ENCODE measurements at regions not wholly inside any gene's neighbourhood (a gene's known extent, or its start where the extent isn't known, plus 50 kb on each side); places are given as distances from the start of the nearest gene placed in this dataset.

- Histone ChIP-seq H2AFZ (ENCODE audit: low read depth, low read length) (no peak overlapping the region), H3K9me3 (ENCODE audit: low read length) (no peaks in the 10 kb centered on the region), H3K4me2 (ENCODE audit: low read length) (no peak overlapping the region), H3F3A (ENCODE audit: insufficient read depth, low read length, poor library complexity, severe bottlenecking) (no peaks in the 10 kb centered on the region), H3K9me2 (ENCODE audit: insufficient read depth, low read length) (no peaks in the 10 kb centered on the region), H3K27ac (ENCODE audit: low read length) (no peak overlapping the region), H3K27me3 (ENCODE audit: insufficient read depth, low read depth, low read length) (no peaks in the 10 kb centered on the region), H3K36me3 (ENCODE audit: insufficient read depth, low read length) (no peaks in the 10 kb centered on the region), H3K4me3 (ENCODE audit: low read length) (no peak overlapping the region), H4K20me1 (ENCODE audit: insufficient read depth) (no peaks in the 10 kb centered on the region), H3K79me2 (replicated peaks; ENCODE audit: insufficient read depth, low read length) (no peaks in the 10 kb centered on the region), H3K9ac (ENCODE audit: low read length) (no peak overlapping the region)
- TF ChIP-seq TAF1 (IDR thresholded peaks at IDR 0.05; ENCODE audit: low read depth) (no peak), SMC3 (conservative IDR thresholded peaks at IDR 0.05; ENCODE audit: poor library complexity) (no peak), POLR2AphosphoS5 (IDR thresholded peaks at IDR 0.05) (no peak), EP300 (conservative IDR thresholded peaks at IDR 0.05; ENCODE audit: poor library complexity, severe bottlenecking) (no peak), RAD21 (conservative IDR thresholded peaks at IDR 0.05) (no peak), EZH2 (IDR thresholded peaks at IDR 0.05; ENCODE audit: borderline replicate concordance, insufficient read depth, low read length, poor library complexity, severe bottlenecking) (no peak), MXI1 (conservative IDR thresholded peaks at IDR 0.05; ENCODE audit: poor library complexity, severe bottlenecking) (no peak)
- TF ChIP-seq, protein P1, sequence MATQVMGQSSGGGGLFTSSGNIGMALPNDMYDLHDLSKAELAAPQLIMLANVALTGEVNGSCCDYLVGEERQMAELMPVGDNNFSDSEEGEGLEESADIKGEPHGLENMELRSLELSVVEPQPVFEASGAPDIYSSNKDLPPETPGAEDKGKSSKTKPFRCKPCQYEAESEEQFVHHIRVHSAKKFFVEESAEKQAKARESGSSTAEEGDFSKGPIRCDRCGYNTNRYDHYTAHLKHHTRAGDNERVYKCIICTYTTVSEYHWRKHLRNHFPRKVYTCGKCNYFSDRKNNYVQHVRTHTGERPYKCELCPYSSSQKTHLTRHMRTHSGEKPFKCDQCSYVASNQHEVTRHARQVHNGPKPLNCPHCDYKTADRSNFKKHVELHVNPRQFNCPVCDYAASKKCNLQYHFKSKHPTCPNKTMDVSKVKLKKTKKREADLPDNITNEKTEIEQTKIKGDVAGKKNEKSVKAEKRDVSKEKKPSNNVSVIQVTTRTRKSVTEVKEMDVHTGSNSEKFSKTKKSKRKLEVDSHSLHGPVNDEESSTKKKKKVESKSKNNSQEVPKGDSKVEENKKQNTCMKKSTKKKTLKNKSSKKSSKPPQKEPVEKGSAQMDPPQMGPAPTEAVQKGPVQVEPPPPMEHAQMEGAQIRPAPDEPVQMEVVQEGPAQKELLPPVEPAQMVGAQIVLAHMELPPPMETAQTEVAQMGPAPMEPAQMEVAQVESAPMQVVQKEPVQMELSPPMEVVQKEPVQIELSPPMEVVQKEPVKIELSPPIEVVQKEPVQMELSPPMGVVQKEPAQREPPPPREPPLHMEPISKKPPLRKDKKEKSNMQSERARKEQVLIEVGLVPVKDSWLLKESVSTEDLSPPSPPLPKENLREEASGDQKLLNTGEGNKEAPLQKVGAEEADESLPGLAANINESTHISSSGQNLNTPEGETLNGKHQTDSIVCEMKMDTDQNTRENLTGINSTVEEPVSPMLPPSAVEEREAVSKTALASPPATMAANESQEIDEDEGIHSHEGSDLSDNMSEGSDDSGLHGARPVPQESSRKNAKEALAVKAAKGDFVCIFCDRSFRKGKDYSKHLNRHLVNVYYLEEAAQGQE (IDR thresholded peaks at IDR 0.05; ENCODE audit: borderline replicate concordance): no peak
- TF ChIP-seq, protein P2, sequence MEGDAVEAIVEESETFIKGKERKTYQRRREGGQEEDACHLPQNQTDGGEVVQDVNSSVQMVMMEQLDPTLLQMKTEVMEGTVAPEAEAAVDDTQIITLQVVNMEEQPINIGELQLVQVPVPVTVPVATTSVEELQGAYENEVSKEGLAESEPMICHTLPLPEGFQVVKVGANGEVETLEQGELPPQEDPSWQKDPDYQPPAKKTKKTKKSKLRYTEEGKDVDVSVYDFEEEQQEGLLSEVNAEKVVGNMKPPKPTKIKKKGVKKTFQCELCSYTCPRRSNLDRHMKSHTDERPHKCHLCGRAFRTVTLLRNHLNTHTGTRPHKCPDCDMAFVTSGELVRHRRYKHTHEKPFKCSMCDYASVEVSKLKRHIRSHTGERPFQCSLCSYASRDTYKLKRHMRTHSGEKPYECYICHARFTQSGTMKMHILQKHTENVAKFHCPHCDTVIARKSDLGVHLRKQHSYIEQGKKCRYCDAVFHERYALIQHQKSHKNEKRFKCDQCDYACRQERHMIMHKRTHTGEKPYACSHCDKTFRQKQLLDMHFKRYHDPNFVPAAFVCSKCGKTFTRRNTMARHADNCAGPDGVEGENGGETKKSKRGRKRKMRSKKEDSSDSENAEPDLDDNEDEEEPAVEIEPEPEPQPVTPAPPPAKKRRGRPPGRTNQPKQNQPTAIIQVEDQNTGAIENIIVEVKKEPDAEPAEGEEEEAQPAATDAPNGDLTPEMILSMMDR (IDR thresholded peaks at IDR 0.05; ENCODE audit: poor library complexity, severe bottlenecking): no peak
These were observed 83.5 kb downstream of the SYF2 start for GRCh38 chr1:25148673-25149300.

- no peak overlapping the region for H3K4me3 ChIP-seq (ENCODE audit: low read length)
- H3K36me3 ChIP-seq (ENCODE audit: insufficient read depth, low read length): no peaks in the 10 kb centered on the region
- H3K27ac ChIP-seq (ENCODE audit: low read length): no peak overlapping the region
- TF ChIP-seq RAD21 (conservative IDR thresholded peaks at IDR 0.05) (no peak), EZH2 (IDR thresholded peaks at IDR 0.05; ENCODE audit: borderline replicate concordance, insufficient read depth, low read length, poor library complexity, severe bottlenecking) (no peak), POLR2AphosphoS5 (IDR thresholded peaks at IDR 0.05) (no peak), EP300 (conservative IDR thresholded peaks at IDR 0.05; ENCODE audit: poor library complexity, severe bottlenecking) (no peak), TAF1 (IDR thresholded peaks at IDR 0.05; ENCODE audit: low read depth) (no peak), MXI1 (conservative IDR thresholded peaks at IDR 0.05; ENCODE audit: poor library complexity, severe bottlenecking) (no peak), SMC3 (conservative IDR thresholded peaks at IDR 0.05; ENCODE audit: poor library complexity) (no peak)
- TF ChIP-seq, protein P1 (IDR thresholded peaks at IDR 0.05; ENCODE audit: borderline replicate concordance): no peak
- H3K4me2 ChIP-seq (ENCODE audit: low read length): no peak overlapping the region
- H2AFZ ChIP-seq (ENCODE audit: low read depth, low read length): no peak overlapping the region
- H3K79me2 ChIP-seq (replicated peaks; ENCODE audit: insufficient read depth, low read length): no peaks in the 10 kb centered on the region
- no peaks in the 10 kb centered on the region for H3K9me3 ChIP-seq (ENCODE audit: low read length)
- no peaks in the 10 kb centered on the region for H4K20me1 ChIP-seq (ENCODE audit: insufficient read depth)
- no peaks in the 10 kb centered on the region for H3K9me2 ChIP-seq (ENCODE audit: insufficient read depth, low read length)
- H3K27me3 ChIP-seq (ENCODE audit: insufficient read depth, low read depth, low read length): no peaks in the 10 kb centered on the region
- no peaks in the 10 kb centered on the region for H3F3A ChIP-seq (ENCODE audit: insufficient read depth, low read length, poor library complexity, severe bottlenecking)
- H3K9ac ChIP-seq (ENCODE audit: low read length): no peak overlapping the region
These were observed 85.8 kb downstream of the SYF2 start for GRCh38 chr1:25146451-25146855.
